Activated naive CD4-positive, alpha-beta T cell treated with anti-CD3 and anti-CD28 coated beads for 36 hours (primary cell): ENCODE measurements at regions not wholly inside any gene's neighbourhood (a gene's known extent, or its start where the extent isn't known, plus 50 kb on each side); places are given as distances from the start of the nearest gene placed in this dataset.
A peak's percentile ranks its signal among the peaks of the same experiment; 100 is the strongest.

Experiments used
- CTCF ChIA-PET: fragments of 350-600 bp; sonication (Branson Sonifier 250); formaldehyde crosslinking; loops from one replicate; lab custom pipeline; 2021; ENCODE audit warnings: antibody characterized with exemption; lab: Charles Lee
- DNase-seq: peaks from one replicate; pipeline ENCODE4 v3.0.0-alpha.2; 2020
- H3K27ac Mint-ChIP-seq: one replicate; pipeline ENCODE4 v1.8.0; 2021; ENCODE audit warnings: mild to moderate bottlenecking, mixed read lengths
- H3K27me3 Mint-ChIP-seq: one replicate; pipeline ENCODE4 v1.8.0; 2021; ENCODE audit warnings: low read depth, mixed read lengths
- H3K36me3 Mint-ChIP-seq: one replicate; pipeline ENCODE4 v1.8.0; 2021; ENCODE audit warnings: low read depth, mixed read lengths
- H3K4me1 Mint-ChIP-seq: one replicate; pipeline ENCODE4 v1.8.0; 2021; ENCODE audit warnings: low read depth, mixed read lengths
- H3K4me3 Mint-ChIP-seq: one replicate; pipeline ENCODE4 v1.8.0; 2021; ENCODE audit warnings: mild to moderate bottlenecking, moderate library complexity, mixed read lengths
- H3K9me3 Mint-ChIP-seq: one replicate; pipeline ENCODE4 v1.8.0; 2021; ENCODE audit warnings: mixed read lengths
- intact Hi-C: fragments of 100-400 bp; cut with micrococcal nuclease; formaldehyde crosslinking; loops from one replicate; pipeline ENCODE4 v1.15.1; 2023

DNA sequence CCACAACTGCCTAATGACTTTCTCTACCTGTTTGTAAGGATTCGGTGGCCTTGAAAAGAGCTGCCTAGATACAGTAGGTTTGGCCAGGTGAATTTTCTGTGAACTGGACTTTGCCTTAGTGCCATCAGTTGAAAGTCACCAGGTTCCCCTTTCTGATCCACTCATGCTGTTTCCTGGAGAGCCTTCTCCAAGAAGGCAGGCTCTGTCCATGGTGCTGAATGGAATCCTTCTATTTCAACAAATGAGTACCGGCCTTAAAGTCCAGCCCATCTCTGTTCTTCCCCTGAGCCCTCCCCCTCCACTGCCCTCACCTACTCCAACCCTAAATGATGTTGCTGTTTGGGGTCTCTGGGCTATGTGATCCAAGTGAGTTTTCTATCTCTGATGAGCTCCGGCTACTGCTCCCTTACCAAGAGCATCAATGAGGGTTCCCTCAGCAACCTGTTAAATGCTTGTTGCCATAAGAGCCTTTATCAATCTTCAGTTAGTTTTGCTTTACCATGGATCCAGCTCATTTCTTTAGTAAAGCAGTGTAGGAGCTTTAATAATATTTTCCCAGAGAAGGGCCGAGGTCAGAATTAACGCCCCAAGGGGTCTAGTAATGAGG lies 500.4 kb downstream of the PTPRU start:
- H3K4me1 Mint-ChIP-seq, result no peaks in the 10 kb centered on the region
- CTCF ChIA-PET, result no interaction called here
- intact Hi-C loops, result no loop called here

DNA sequence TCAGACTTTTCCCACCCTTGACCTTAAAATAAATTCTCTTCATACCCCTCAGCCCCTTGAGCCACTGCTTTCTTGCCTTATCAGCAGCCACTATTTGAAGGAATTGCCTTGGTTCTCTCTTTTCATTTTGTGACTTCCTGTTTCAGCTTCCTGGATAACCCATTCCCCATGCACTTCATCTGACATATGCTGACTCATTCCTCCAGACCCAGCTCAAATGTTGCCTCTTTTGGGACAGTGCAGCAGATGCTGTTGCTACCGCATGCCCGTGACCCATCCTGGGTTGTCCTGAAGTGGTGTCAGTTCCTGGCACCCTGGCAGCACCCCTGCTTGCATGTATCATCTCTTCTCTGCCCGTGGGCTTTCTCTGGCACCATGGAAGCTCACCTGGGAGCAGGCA lies 496.1 kb downstream of the PTPRU start:
- CTCF ChIA-PET, result no interaction called here

More for the DNA sequence above, 500.4 kb downstream of the PTPRU start:
- Mint-ChIP-seq H3K27ac (no peak overlapping the region), H3K27me3 (peaks cover 2% of the 10 kb centered on the region), H3K9me3 (no peaks in the 10 kb centered on the region), H3K36me3 (no peaks in the 10 kb centered on the region), H3K4me3 (no peak overlapping the region)
- DNase-seq, result peak; percentile 38

DNA sequence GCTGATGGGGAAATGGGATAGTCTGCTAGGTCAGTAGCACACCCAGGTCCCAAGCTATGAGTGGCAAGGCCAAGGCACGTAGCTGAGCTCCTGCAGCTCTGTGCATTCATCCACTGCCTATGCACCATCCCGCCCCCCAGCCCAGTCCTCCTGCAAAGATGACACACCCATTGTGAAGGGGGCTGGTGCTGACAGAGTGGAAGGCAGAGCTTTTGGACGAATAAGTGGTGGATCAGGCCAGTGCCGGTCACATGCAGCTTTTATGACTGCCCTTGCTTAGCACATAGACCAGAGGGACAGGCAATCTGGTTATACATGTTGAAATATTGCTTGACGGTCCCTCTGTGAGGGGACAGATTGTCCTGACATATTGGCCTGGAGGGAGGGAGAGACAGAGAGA lies 494.3 kb downstream of the PTPRU start:
- CTCF ChIA-PET, result no interaction called here
- intact Hi-C loops, result no loop called here
- H3K9me3 Mint-ChIP-seq, result no peaks in the 10 kb centered on the region
- H3K27me3 Mint-ChIP-seq, result peaks cover 5% of the 10 kb centered on the region
- H3K27ac Mint-ChIP-seq, result no peak overlapping the region
- DNase-seq, result no peak
- no peaks in the 10 kb centered on the region for H3K36me3 Mint-ChIP-seq
- H3K4me1 Mint-ChIP-seq, result no peaks in the 10 kb centered on the region
- H3K4me3 Mint-ChIP-seq, result no peak overlapping the region

More for the DNA sequence above, 496.1 kb downstream of the PTPRU start:
- Mint-ChIP-seq H3K36me3 (no peaks in the 10 kb centered on the region), H3K9me3 (no peaks in the 10 kb centered on the region), H3K27ac (no peak overlapping the region), H3K4me3 (no peak overlapping the region), H3K27me3 (no peaks in the 10 kb centered on the region), H3K4me1 (no peaks in the 10 kb centered on the region)
- DNase-seq, result no peak
- intact Hi-C loops, result no loop called here

DNA sequence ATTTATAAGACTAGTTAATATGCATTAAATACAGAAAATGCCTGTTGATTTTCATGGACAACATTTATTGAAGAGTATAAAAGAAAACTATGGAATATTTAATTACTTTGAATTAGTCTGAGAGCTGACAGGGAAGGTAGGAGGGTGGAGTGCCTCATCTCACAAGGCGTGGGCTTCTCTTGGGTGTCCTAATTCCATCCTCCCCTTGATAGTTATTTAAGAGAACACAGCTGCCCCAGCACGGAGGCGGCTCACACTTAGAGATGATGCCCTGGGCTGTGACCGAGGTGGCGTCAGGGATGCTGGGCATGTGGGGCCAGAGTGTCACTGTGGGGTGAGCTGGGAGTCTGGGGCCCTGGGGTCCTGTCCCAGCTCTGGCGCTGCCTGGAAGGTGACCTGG lies 493.0 kb downstream of the PTPRU start:
- Mint-ChIP-seq H3K4me1 (no peaks in the 10 kb centered on the region), H3K4me3 (no peak overlapping the region), H3K36me3 (no peaks in the 10 kb centered on the region), H3K27me3 (peaks cover 5% of the 10 kb centered on the region), H3K27ac (no peak overlapping the region), H3K9me3 (no peaks in the 10 kb centered on the region)
- CTCF ChIA-PET, result no interaction called here
- intact Hi-C loops, result no loop called here
- no peak for DNase-seq

DNA sequence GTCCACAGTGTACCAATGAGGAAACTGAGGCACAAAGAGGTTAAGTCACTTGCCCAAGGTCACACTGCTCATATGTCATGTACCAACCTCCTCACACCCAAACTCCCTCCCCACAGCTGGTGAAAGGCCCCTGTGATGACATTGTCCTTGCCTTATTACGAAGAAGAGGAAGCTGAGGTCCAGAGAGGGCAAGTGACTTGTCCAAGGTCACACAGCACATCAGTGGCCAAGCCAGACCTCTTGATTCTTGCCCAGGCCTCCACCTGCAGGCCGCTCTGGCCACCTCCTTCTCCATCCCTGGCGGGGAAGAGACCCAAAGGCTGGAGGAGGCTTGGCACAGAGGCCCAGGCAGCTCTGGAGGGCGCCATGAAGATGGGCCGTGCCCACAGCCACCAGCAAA lies 492.4 kb downstream of the PTPRU start:
- Mint-ChIP-seq H3K27me3 (peaks cover 5% of the 10 kb centered on the region), H3K4me1 (no peaks in the 10 kb centered on the region), H3K36me3 (no peaks in the 10 kb centered on the region), H3K9me3 (no peaks in the 10 kb centered on the region), H3K27ac (no peak overlapping the region), H3K4me3 (no peak overlapping the region)
- CTCF ChIA-PET, result no interaction called here
- DNase-seq, result no peak
- intact Hi-C loops, result no loop called here

DNA sequence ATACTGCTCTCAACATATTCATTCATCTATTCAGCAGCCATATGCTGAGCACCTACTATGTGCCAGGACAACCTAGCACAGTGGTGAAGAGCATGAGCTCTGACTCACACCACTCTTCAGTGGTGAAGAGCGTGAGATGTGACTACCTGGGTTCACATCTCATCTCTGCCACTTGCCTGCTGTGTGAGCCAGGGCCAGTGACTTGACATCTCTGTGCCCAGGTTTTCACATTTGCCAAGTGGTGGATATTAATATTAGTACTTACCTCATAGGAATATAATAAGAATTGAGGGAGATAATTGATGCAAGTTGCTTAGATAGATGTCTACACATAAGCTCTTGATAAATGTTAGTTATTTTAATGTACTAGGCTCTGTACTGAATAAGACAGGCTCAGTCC lies 488.9 kb downstream of the PTPRU start:
- CTCF ChIA-PET, result no interaction called here
- H3K4me3 Mint-ChIP-seq, result no peak overlapping the region
- intact Hi-C loops, result no loop called here
- no peak overlapping the region for H3K27ac Mint-ChIP-seq
- H3K27me3 Mint-ChIP-seq, result peaks cover 11% of the 10 kb centered on the region
- H3K4me1 Mint-ChIP-seq, result no peaks in the 10 kb centered on the region
- no peaks in the 10 kb centered on the region for H3K36me3 Mint-ChIP-seq
- no peak for DNase-seq
- peaks cover 7% of the 10 kb centered on the region for H3K9me3 Mint-ChIP-seq

DNA sequence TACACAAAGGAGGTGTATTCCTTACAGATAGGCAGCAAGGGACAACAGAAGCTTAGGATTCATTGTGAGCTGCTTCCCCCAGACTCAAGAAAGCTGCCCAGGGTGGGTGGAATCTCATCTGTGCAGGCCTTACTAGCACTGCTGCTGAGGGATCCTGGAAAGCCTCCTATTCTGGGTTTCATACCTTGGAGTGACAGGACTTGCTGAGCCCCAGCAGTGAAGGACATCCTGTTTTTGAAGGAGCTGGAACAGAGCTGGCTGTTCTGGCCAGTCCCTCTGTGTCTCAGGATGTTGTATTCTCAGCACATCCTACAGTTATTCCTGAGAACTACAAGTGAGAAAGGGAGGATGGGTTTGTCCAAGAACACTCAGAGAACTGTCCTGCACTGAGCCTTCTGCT lies 486.3 kb downstream of the PTPRU start:
- Mint-ChIP-seq H3K27me3 (peaks cover 17% of the 10 kb centered on the region), H3K36me3 (no peaks in the 10 kb centered on the region), H3K9me3 (peaks cover 12% of the 10 kb centered on the region), H3K27ac (no peak overlapping the region), H3K4me3 (no peak overlapping the region), H3K4me1 (no peaks in the 10 kb centered on the region)
- DNase-seq, result no peak
- intact Hi-C loops, result no loop called here
- CTCF ChIA-PET, result no interaction called here

DNA sequence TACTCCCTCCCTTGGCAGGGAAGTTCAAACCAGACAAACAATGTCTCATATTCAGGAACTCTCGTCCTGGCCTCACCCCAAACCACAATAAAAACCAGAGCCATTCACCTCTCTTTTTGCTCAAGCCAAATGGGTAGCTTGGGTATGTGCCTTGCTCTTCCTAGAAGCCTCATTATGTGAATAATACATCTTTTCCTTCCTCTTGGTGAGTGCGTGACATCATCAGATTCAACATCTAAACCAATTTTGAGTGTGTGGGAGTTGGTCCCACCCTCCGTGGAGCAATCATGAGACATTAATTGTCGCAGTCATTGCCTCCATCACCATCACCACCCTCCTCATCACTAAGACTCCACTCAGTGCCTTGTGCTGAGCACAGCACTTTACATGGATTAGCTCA lies 482.9 kb downstream of the PTPRU start:
- H3K27me3 Mint-ChIP-seq, result peaks cover 14% of the 10 kb centered on the region
- CTCF ChIA-PET, result no interaction called here
- H3K27ac Mint-ChIP-seq, result no peak overlapping the region
- no peaks in the 10 kb centered on the region for H3K36me3 Mint-ChIP-seq
- H3K9me3 Mint-ChIP-seq, result peaks cover 15% of the 10 kb centered on the region
- H3K4me3 Mint-ChIP-seq, result no peak overlapping the region
- intact Hi-C loops, result loop anchor here (10.0 kb wide), 1 partner anchor 484 kb away; the partner anchor contains the start of genes MECR and PTPRU
- no peaks in the 10 kb centered on the region for H3K4me1 Mint-ChIP-seq
- DNase-seq, result no peak

DNA sequence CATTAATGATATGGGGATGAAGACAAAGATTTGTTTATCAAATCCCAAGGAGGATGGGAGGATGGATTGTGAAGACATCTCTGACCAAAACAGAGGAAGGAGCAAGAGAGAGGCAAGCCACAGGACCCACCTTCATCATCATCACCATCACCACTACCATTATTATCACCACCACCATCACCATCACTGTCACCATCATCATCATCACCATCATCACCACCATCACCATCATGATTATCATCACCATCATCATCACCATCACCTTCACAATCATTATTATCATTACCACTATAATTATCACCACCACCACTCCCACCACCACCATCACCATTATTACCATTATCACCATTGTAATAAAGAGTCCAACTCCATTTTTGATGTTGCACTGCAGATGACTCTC lies 482.5 kb downstream of the PTPRU start:
- intact Hi-C loops, result loop anchor here (10.0 kb wide), 1 partner anchor 484 kb away; the partner anchor contains the start of genes MECR and PTPRU
- H3K9me3 Mint-ChIP-seq, result peaks cover 15% of the 10 kb centered on the region
- peaks cover 15% of the 10 kb centered on the region for H3K27me3 Mint-ChIP-seq
- no peak overlapping the region for H3K27ac Mint-ChIP-seq
- H3K36me3 Mint-ChIP-seq, result no peaks in the 10 kb centered on the region
- H3K4me1 Mint-ChIP-seq, result no peaks in the 10 kb centered on the region
- H3K4me3 Mint-ChIP-seq, result no peak overlapping the region
- DNase-seq, result no peak
- CTCF ChIA-PET, result no interaction called here

DNA sequence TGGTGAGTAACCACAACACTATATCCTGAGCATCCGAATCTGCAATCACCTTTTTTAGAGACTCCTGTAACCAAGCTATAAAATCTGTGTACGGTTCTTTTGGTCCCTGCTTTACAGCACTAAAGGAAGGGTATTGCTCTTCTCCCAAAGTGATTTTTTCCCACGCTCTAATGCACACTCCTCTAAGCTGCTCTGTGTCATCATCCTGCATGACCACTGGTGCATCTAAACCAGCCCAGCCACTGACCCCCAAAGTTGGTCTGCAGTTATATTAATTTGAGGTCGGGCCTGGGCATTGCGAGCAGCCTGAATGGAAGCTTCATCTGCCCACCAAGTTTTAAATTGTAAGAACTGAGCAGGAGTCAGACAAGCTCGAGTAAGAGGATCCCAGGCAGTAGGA lies 480.0 kb downstream of the PTPRU start:
- CTCF ChIA-PET, result no interaction called here

DNA sequence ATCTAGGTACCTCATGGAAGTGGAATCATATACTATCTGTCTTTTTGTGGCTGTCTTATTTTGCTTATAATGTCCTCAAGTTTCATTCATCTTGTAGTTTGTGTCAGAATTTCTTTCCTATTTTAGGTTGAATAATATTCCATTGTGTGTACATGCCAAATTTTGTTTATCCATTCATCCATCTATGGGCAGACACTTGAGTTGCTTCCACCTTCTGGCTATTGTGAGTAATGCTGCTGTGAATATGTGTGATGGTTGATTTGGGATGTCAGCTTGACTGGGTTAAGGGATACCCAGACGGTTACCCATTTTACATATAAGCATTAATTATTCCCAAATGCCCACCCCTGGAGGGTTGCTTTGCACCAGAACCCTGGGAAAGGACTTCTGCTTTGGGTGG lies 477.5 kb downstream of the PTPRU start:
- no peak overlapping the region for H3K27ac Mint-ChIP-seq
- peaks cover 8% of the 10 kb centered on the region for H3K27me3 Mint-ChIP-seq
- DNase-seq, result no peak
- H3K4me1 Mint-ChIP-seq, result peaks cover 24% of the 10 kb centered on the region
- H3K9me3 Mint-ChIP-seq, result peaks cover 8% of the 10 kb centered on the region
- H3K36me3 Mint-ChIP-seq, result no peaks in the 10 kb centered on the region
- intact Hi-C loops, result loop anchor here (10.0 kb wide), 1 partner anchor 479 kb away; the partner anchor contains the start of genes MECR and PTPRU
- CTCF ChIA-PET, result interaction anchor here (0.6 kb wide), 1 partner anchor 453 kb away, joined by 3 read pairs; no protein-coding TSS in a partner anchor
- no peak overlapping the region for H3K4me3 Mint-ChIP-seq

More for the DNA sequence above, 480.0 kb downstream of the PTPRU start:
- no peak for DNase-seq
- Mint-ChIP-seq H3K4me1 (peaks cover 9% of the 10 kb centered on the region), H3K27ac (no peak overlapping the region), H3K9me3 (peaks cover 10% of the 10 kb centered on the region), H3K4me3 (no peak overlapping the region), H3K27me3 (peaks cover 16% of the 10 kb centered on the region), H3K36me3 (no peaks in the 10 kb centered on the region)
- intact Hi-C loops, result loop anchor here (10.0 kb wide), 1 partner anchor 482 kb away; the partner anchor contains the start of genes MECR and PTPRU

DNA sequence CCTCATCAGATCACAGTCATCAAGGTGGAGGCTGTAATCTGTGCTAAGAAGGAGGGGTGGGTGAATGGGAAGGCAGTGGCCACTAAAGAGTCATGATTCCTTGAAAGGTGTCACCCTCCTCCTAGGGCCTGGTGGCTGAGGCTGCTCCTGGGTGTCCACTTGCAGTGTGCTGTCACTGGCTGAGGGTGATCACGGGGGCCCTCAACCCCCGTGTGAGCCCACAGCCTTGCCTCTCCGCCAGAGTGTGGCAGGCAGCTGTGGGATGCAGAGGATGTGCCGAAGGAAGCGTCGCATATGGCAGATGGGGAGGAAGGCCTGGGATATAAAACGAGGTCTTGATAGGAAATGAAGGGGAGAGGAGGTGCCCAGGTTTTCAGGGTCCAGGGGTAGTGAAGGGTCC lies 476.5 kb downstream of the PTPRU start:
- H3K27me3 Mint-ChIP-seq, result peaks cover 14% of the 10 kb centered on the region
- intact Hi-C loops, result loop anchor here (10.0 kb wide), 1 partner anchor 478 kb away; the partner anchor contains the start of genes MECR and PTPRU
- H3K36me3 Mint-ChIP-seq, result no peaks in the 10 kb centered on the region
- H3K4me1 Mint-ChIP-seq, result peaks cover 31% of the 10 kb centered on the region
- CTCF ChIA-PET, result interaction anchor here (0.6 kb wide), 1 partner anchor 892 kb away, joined by 3 read pairs; no protein-coding TSS in a partner anchor
- H3K4me3 Mint-ChIP-seq, result no peak overlapping the region
- peaks cover 5% of the 10 kb centered on the region for H3K9me3 Mint-ChIP-seq
- no peak for DNase-seq
- H3K27ac Mint-ChIP-seq, result no peak overlapping the region

DNA sequence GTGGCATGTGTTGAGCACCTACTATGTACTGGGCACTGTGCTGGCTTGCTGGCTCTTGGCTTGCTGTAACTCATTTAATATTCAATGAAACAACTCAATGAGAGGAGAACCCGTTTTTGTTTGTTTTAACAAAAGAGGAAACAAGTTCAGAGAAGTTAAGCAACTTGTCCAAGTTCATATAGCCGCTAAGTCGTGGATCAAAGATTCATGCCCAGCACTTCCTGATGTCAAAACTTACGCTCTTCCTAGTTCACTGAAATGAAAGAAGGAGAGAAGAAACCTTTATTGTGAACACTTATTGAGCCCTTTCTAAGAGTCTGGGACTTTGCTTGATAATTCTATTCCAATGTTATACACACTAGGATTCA lies 475.9 kb downstream of the PTPRU start:
- peaks cover 31% of the 10 kb centered on the region for H3K4me1 Mint-ChIP-seq
- H3K9me3 Mint-ChIP-seq, result no peaks in the 10 kb centered on the region
- no peak overlapping the region for H3K4me3 Mint-ChIP-seq
- CTCF ChIA-PET, result no interaction called here
- peak overlapping the region; percentile 33 for H3K27ac Mint-ChIP-seq
- no peak for DNase-seq
- peaks cover 14% of the 10 kb centered on the region for H3K27me3 Mint-ChIP-seq
- intact Hi-C loops, result loop anchor here (10.0 kb wide), 1 partner anchor 477 kb away; the partner anchor contains the start of genes MECR and PTPRU
- H3K36me3 Mint-ChIP-seq, result no peaks in the 10 kb centered on the region
